NB4 (cell line): ENCODE measurements at regions not wholly inside any gene's neighbourhood (a gene's known extent, or its start where the extent isn't known, plus 50 kb on each side); places are given as distances from the start of the nearest gene placed in this dataset.
"Not testable (repeated sequence)": the region's sequence is repeated elsewhere in the genome, so short reads cannot be mapped to it uniquely, and the experiment has no call there.

Experiments used
- DNase-seq: peaks from one replicate; pipeline ENCODE4 v3.0.0; 2010; ENCODE audit warnings: low read depth
- H3K4me3 ChIP-seq: one replicate; pipeline ENCODE4 v1.5.1; 2011; ENCODE audit warnings: mild to moderate bottlenecking, low read depth, low read length, moderate library complexity
- MYC ChIP-seq: IDR thresholded peaks from 2 replicates; pipeline ENCODE4 v1.6.1; 2011; ENCODE audit warnings: low read depth, low read length
- POLR2A ChIP-seq: IDR thresholded peaks from 2 replicates; pipeline ENCODE4 v1.6.1; 2011; ENCODE audit warnings: mild to moderate bottlenecking; ENCODE audit not compliant: insufficient read length; ENCODE audit errors: extremely low read depth
- TF ChIP-seq, protein P1 (sequence below): IDR thresholded peaks from one replicate; pipeline ENCODE4 v1.5.1; 2012; ENCODE audit warnings: low read depth, low read length
- TF ChIP-seq, protein P2 (sequence below): IDR thresholded peaks from 2 replicates; pipeline ENCODE4 v1.6.1; 2011; ENCODE audit warnings: low read depth, low read length

DNA sequence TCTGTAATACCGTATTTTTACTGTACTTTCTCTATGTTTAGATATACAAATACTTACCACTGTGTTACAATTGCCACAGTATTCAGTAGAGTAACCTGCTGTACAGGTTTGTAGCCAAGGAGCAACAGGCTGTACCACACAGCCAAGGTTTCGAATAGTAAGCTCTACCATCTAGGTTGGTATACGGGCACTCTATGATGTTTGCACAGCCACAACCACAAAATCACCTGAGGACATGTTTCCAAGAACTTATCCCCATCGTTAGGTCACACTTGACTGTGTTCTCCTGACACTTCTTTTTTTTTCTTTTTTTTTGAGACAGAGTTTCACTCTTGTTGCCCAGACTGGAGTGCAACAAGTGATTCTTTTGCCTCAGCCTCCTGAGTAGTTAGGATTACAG is 134.6 kb upstream of the TRIM24 start:
- no peak for DNase-seq
- no peak for TF ChIP-seq MYC
- TF ChIP-seq, protein P1, sequence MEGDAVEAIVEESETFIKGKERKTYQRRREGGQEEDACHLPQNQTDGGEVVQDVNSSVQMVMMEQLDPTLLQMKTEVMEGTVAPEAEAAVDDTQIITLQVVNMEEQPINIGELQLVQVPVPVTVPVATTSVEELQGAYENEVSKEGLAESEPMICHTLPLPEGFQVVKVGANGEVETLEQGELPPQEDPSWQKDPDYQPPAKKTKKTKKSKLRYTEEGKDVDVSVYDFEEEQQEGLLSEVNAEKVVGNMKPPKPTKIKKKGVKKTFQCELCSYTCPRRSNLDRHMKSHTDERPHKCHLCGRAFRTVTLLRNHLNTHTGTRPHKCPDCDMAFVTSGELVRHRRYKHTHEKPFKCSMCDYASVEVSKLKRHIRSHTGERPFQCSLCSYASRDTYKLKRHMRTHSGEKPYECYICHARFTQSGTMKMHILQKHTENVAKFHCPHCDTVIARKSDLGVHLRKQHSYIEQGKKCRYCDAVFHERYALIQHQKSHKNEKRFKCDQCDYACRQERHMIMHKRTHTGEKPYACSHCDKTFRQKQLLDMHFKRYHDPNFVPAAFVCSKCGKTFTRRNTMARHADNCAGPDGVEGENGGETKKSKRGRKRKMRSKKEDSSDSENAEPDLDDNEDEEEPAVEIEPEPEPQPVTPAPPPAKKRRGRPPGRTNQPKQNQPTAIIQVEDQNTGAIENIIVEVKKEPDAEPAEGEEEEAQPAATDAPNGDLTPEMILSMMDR: no peak
- TF ChIP-seq, protein P2, sequence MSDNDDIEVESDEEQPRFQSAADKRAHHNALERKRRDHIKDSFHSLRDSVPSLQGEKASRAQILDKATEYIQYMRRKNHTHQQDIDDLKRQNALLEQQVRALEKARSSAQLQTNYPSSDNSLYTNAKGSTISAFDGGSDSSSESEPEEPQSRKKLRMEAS: no peak
- no peak for TF ChIP-seq POLR2A

DNA sequence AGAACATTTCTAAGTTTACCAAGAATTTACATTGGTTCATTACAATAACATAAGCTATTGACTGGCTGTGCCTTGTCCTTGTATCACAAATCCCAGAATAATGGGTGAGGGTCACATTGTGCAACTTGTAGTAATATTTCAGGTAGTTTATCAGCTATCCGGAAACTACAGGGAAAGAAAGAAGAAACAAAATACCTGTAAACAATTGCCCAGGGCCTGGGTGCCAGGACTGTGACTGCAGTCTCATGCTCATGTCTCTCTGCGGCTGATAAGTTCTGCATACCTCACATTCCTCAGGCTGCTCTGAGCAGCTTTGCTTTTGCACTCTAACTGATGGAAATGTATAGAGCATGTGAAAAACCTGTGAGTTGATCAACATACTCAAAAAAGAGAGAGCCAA is 131.8 kb upstream of the TRIM24 start:
- DNase-seq: no peak
- no peak overlapping the region for H3K4me3 ChIP-seq
- TF ChIP-seq, protein P1: no peak
- no peak for TF ChIP-seq MYC
- TF ChIP-seq POLR2A: no peak
- TF ChIP-seq, protein P2: no peak

More for the DNA sequence above, 134.6 kb upstream of the TRIM24 start:
- no peak overlapping the region for H3K4me3 ChIP-seq

DNA sequence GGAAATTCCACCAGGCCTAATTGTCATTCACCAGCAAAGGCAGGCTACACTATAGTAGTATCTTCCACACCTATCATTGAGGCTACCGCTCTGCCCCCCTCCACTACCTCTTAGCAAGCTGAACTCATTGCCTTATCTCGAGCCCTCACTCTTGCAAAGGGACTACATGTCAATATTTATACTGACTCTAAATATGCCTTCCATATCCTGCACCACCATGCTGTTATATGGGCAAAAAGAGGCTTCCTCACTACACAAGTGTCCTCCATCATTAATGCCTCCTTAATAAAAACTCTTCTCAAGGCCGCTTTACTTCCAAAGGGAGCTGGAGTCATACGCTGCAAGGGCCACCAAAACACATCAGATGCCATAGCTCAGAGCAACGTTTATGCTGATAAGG is 127.2 kb upstream of the TRIM24 start:
- H3K4me3 ChIP-seq, DNase-seq: not testable (repeated sequence)

DNA sequence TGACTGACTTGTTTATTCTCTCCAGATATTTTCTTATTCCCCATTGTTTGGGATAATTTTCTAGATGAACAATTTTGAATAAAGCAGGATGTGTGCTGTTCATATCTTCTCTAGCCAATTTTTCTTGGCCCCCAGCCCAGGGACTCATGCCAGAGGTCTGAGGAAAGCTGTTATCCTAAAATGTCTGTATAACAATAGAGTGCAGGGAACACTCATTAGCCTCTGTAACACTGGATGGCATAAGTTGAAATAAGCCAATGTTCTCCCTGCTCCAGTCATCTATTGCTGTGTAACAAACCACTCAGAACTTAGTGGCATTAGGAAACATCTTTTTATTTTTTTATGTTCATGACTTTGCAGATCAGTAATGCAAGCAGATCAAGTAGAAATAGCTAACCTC is 121.7 kb upstream of the TRIM24 start:
- H3K4me3 ChIP-seq: no peak overlapping the region
- no peak for DNase-seq
- TF ChIP-seq, protein P2: no peak
- TF ChIP-seq POLR2A (no peak), MYC (no peak)
- TF ChIP-seq, protein P1: no peak

DNA sequence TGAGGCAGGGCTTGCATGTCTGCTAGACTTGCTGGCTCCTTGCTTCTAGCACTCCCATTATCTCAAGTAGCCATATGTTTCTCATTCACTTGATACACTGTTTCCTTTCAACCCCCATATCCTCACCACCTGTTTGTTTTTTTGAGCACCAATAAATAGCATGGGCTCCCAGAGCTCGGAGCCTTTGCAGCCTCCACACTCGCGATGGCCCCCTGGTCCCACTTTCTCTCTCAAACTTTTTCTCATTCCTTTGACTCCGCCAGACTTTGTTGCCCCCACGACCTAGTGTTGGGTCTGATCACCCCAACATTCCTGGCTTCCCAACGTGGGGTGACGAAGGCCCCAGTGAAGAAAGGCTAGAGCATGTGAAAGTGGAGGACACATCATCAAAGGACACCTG is 120.8 kb upstream of the TRIM24 start:
- not testable (repeated sequence) for DNase-seq, H3K4me3 ChIP-seq

DNA sequence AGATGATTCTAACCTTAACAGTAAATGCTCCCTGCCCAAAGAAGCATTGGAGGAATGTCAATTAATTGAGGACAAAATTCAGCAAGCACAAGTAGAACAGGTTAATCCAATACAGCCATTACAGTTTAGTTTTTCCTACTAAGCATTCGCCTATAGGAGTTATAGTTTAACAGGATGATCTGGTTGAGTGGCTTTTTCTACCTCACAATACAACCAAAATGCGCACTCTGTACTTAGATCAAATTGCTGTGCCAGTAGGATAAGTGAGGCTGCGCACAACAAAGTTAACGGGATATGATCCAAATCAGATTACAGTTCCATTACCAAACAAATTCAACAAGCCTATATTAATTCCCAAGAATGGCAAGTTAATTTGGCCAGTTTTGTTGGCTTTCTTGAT is 117.1 kb upstream of the TRIM24 start:
- no peak overlapping the region for H3K4me3 ChIP-seq
- DNase-seq: no peak
- TF ChIP-seq, protein P2: no peak
- TF ChIP-seq MYC: no peak
- TF ChIP-seq, protein P1: no peak
- TF ChIP-seq POLR2A: no peak

DNA sequence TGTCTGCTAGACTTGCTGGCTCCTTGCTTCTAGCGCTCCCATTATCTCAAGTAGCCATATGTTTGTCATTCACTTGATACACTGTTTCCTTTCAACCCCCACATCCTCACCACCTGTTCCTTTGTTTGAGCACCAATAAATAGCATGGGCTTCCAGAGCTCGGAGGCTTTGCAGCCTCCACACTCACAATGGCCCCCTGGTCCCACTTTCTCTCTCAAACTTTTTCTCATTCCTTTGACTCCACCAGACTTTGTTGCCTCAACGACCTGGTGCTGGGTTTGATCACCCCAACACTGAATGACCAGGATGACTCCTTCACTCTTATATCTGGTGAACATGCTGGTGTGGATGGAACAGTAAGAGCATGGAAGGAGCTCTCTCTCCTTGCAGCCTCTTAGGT is 114.5 kb upstream of the TRIM24 start:
- no peak for TF ChIP-seq POLR2A
- TF ChIP-seq MYC: no peak
- TF ChIP-seq, protein P2: no peak
- TF ChIP-seq, protein P1: no peak
- no peak for DNase-seq
- H3K4me3 ChIP-seq: no peak overlapping the region
